ENCODE measurements at regions not wholly inside any gene's neighbourhood (a gene's known extent, or its start where the extent isn't known, plus 50 kb on each side); places are given as distances from the start of the nearest gene placed in this dataset.

DNA sequence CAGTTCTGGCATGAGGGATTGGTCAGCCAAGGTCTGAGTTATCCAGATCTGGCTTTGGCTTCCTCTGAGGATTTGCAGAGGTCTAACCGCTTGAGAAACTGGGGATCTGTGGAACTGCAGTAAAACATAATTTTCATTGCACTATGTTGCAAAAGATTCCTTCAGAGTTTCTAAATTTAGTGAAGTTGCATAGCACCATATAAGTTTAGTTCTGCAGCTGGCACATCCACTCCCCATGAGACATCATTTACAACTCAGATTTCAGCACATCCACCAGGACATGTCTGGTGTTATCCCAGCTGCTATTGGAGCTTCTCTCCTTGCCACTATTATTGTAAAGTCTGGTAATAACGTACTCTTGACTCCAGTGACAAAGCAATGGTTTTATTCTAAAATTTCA lies 181.5 kb downstream of the CWF19L2 start:
- no peak for DNase-seq (ENCODE audit: low spot score in 2 of 2)
- TF ChIP-seq POLR2A (IDR thresholded peaks at IDR 0.05) = no peak
- TF ChIP-seq, protein P1, sequence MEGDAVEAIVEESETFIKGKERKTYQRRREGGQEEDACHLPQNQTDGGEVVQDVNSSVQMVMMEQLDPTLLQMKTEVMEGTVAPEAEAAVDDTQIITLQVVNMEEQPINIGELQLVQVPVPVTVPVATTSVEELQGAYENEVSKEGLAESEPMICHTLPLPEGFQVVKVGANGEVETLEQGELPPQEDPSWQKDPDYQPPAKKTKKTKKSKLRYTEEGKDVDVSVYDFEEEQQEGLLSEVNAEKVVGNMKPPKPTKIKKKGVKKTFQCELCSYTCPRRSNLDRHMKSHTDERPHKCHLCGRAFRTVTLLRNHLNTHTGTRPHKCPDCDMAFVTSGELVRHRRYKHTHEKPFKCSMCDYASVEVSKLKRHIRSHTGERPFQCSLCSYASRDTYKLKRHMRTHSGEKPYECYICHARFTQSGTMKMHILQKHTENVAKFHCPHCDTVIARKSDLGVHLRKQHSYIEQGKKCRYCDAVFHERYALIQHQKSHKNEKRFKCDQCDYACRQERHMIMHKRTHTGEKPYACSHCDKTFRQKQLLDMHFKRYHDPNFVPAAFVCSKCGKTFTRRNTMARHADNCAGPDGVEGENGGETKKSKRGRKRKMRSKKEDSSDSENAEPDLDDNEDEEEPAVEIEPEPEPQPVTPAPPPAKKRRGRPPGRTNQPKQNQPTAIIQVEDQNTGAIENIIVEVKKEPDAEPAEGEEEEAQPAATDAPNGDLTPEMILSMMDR (IDR thresholded peaks at IDR 0.05) = no peak
- 64 to 76% methylated on average over 2 of the region's 2 CpGs for WGBS, 2 donors
- intact Hi-C loops (cut with DNase I; ENCODE audit: low total_unique reads) = no loop called here
- H3K4me3 ChIP-seq (ENCODE audit: low read depth, poor library complexity, severe bottlenecking) = no peak overlapping the region

GRCh38 chr11:107275632-107276031 lies 182.0 kb downstream of the CWF19L2 start:
- TF ChIP-seq POLR2A (IDR thresholded peaks at IDR 0.05) = no peak
- TF ChIP-seq, protein P1 (IDR thresholded peaks at IDR 0.05) = no peak
- intact Hi-C loops (cut with DNase I; ENCODE audit: low total_unique reads) = no loop called here
- DNase-seq (ENCODE audit: low spot score in 2 of 2) = no peak
- 59 to 72% methylated on average over 1 of the region's 1 CpG for WGBS, 2 donors
- no peak overlapping the region for H3K4me3 ChIP-seq (ENCODE audit: low read depth, poor library complexity, severe bottlenecking)

DNA sequence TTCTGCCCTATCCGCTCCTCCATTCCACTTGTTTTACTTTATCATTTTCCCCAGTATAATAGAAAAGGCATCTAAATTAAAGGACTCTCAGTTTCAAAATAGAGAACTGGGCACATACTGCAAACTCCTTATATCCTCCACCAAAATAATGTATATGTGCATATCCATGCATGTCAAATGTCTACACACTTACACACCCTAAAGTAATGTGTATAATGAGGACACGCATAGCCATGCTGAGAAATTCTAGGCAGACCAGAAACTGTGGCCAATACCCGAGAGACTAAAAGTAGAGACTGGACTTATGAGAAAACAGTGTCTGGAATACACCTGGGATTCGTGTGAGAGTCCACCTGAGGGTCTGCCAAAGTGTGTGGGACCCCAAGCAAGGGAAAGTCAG lies 183.5 kb downstream of the CWF19L2 start:
- WGBS, 2 donors = 83 to 87% methylated on average over 4 of the region's 4 CpGs
- TF ChIP-seq, protein P1 (IDR thresholded peaks at IDR 0.05) = no peak
- TF ChIP-seq POLR2A (IDR thresholded peaks at IDR 0.05) = no peak
- no peak for DNase-seq (ENCODE audit: low spot score in 2 of 2)
- H3K4me3 ChIP-seq (ENCODE audit: low read depth, poor library complexity, severe bottlenecking) = no peak overlapping the region
- intact Hi-C loops (cut with DNase I; ENCODE audit: low total_unique reads) = no loop called here

- intact Hi-C loops (cut with DNase I; ENCODE audit: low total_unique reads) = no loop called here
- no peak overlapping the region for H3K4me3 ChIP-seq (ENCODE audit: low read depth, poor library complexity, severe bottlenecking)
- TF ChIP-seq POLR2A (IDR thresholded peaks at IDR 0.05) = no peak
- WGBS, 2 donors = 90 to 91% methylated on average over 5 of the region's 5 CpGs
- DNase-seq (ENCODE audit: low spot score in 2 of 2) = no peak
These were observed 185.1 kb downstream of the CWF19L2 start for GRCh38 chr11:107272561-107272960.

GRCh38 chr11:107271425-107271824 lies 186.2 kb downstream of the CWF19L2 start:
- WGBS, 2 donors = 94 to 96% methylated on average over 7 of the region's 7 CpGs
- DNase-seq (ENCODE audit: low spot score in 2 of 2) = no peak
- intact Hi-C loops (cut with DNase I; ENCODE audit: low total_unique reads) = no loop called here

DNA sequence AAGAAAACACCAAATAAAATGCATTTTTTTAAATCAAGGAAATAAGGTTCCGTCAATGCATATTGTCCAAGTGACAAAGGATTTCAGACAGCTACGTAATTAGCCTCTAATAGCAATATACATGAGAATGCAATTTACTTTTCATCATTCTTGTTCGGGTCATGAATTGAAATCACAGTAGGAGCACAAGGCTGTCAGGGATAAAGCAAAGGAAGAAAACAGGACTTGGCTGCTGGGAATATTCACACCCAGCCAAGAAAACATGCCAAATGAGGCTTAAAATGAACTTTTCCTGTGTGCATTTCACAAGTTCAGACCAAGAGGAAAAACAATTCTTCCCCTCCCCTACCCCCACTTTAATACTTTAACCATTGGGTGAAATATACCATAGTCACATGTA lies 188.6 kb downstream of the CWF19L2 start:
- no peak overlapping the region for H3K4me3 ChIP-seq (ENCODE audit: low read depth, poor library complexity, severe bottlenecking)
- intact Hi-C loops (cut with DNase I; ENCODE audit: low total_unique reads) = no loop called here
- WGBS, 2 donors = 65 to 69% methylated on average over 3 of the region's 3 CpGs
- no peak for DNase-seq (ENCODE audit: low spot score in 2 of 2)
- TF ChIP-seq POLR2A (IDR thresholded peaks at IDR 0.05) = no peak
- TF ChIP-seq, protein P1 (IDR thresholded peaks at IDR 0.05) = no peak

More at GRCh38 chr11:107271425-107271824, 186.2 kb downstream of the CWF19L2 start:
- H3K4me3 ChIP-seq (ENCODE audit: low read depth, poor library complexity, severe bottlenecking) = no peak overlapping the region
- TF ChIP-seq, protein P1 (IDR thresholded peaks at IDR 0.05) = no peak
- TF ChIP-seq POLR2A (IDR thresholded peaks at IDR 0.05) = no peak

Measured in lower leg skin (tissue), 4 donors.